IPS-NIHi7 (cell line): ENCODE measurements at regions not wholly inside any gene's neighbourhood (a gene's known extent, or its start where the extent isn't known, plus 50 kb on each side); places are given as distances from the start of the nearest gene placed in this dataset.
A peak's percentile ranks its signal among the peaks of the same experiment; 100 is the strongest.
"Not testable (repeated sequence)": the region's sequence is repeated elsewhere in the genome, so short reads cannot be mapped to it uniquely, and the experiment has no call there.

Experiments used
- DNase-seq: peaks from one replicate; pipeline ENCODE4 v3.0.0; 2012; ENCODE audit warnings: mixed read lengths; ENCODE audit errors: extremely low spot score

DNA sequence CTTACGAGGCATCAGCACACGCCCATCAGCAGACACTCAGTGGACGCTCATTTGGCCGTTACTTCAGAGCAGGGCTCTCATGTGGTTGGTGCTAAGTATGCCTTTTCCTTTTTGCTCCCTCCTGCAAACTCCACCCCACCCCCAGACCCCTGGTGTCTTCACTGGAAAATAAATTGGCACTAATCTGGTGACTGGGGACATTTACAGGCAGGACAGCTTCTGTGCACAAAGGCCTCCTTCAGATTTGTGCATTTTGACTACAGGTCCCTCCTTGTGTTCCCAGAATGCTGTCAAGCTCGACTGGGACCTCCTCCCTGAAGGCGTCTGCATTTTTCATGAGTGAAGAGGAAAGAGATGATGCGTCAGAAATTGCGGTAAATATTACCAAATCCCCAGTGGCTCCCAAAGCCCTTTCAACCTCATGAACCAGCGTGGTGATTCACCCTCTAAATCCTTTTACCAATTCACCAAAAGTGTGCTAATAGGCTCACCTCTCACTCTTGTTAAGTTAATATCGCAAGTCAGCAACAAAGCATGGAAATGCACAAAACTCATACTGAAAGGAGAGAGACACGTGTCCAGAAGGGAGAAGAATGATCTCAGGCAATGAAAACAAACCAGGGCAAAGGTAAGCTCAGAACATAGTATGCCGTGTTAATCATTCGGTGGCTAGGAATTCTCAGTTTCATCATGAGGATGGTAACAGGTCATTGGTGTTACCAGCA is 119.0 kb downstream of the NKX6-1 start:
- no peak for DNase-seq

DNA sequence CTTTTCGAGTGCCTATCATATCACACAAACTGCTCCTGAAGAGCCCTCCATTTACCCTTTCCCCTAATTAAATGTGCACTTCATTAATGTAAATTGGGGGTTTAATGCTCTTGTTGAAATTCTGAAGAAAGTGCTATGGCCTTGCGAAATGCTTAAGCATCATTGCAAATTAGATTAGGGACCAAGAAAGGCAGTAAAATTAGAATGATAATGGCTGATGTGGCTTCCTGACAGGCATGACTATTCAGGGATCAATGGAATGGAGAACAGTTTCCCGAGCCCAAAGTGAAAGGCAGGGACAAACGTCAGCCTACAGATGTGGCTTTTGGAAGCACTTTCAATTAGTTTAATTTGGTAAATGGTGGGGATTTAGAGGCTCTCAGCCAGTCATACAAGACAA is 120.1 kb downstream of the NKX6-1 start:
- DNase-seq: peak; percentile 53

DNA sequence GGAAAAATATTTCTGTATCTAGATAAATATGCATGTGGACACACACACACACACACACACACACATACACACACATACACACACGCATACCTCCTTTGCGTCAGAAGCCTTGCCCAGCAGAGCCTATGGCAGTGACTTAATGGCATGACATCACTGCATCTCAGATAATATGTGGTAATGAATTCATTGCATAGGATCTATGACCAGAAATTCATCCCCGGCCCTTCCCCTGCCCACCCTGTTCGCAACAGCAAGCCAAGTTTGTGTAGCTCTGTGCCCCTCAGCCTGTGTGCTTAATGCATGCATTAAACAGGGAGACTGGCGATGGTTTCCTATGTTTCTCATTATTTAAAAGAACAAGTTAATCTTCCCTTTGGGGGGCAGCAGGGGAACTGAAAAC is 120.7 kb downstream of the NKX6-1 start:
- no peak for DNase-seq

GRCh38 chr4:84366907-84367306 is 132.2 kb downstream of the NKX6-1 start:
- DNase-seq: no peak

GRCh38 chr4:84366161-84366560 is 132.9 kb downstream of the NKX6-1 start:
- no peak for DNase-seq

GRCh38 chr4:84362896-84363655 is 136.0 kb downstream of the NKX6-1 start:
- no peak for DNase-seq

GRCh38 chr4:84342161-84342560 is 156.9 kb downstream of the NKX6-1 start:
- no peak for DNase-seq

- DNase-seq: no peak
Measured at GRCh38 chr4:84341559-84341958, 157.5 kb downstream of the NKX6-1 start.

- DNase-seq: no peak
Measured at GRCh38 chr4:84338367-84338766, 160.7 kb downstream of the NKX6-1 start.

DNA sequence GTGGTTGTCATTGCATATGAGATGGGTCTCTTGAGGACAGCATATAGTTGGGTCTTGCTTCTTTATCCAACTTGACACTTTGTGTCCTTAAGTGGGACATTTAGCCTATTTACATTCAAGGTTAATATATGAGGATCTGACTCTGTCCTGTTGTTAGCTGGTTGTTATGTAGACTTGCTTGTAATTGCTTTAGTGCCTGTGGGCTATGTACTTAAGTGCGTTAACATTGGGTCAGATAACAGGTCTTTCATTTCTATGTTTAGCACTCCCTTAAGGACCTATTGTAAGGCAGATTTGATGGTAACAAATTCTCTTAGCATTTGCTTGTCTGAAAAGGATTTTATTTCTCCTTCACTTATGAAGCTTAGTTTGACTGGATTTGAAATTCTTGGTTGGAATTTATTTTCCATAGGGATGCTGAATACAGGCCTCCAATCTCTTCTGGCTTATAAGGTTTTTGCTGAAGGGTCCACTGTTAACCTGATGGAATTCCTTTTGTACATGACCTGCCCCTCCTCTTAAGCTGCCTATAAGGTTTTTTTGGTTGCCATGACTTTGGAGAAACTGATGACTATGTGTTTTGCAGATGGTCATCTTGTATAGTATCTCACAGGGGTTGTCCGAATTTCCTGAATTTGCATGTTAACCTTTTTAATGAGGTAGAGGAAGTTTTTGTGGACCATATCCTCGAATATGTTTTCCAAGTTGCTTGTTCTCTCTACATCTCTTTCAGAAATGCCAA is 162.0 kb downstream of the NKX6-1 start:
- DNase-seq: no peak

GRCh38 chr4:84327526-84327925 is 171.6 kb downstream of the NKX6-1 start:
- DNase-seq: no peak

DNA sequence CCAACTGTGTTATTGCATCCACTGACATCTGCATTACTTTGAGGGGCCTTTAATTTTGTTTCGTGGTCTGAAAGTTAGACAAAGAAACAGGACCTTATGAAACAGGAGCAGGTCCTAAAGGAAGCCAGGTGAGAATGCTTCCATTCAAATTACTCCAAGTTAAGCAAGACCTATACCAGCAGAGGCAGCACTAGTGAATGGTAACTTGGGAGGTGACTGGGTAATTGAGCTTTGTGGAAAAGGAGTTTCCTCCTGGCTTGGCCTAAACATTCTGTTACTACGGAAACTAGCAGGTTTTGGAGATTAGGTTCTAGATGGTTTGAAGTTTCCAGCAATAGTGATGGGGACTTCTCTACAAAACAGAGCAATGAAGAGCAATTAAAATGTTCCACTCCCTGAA is 173.5 kb downstream of the NKX6-1 start:
- DNase-seq: no peak

DNA sequence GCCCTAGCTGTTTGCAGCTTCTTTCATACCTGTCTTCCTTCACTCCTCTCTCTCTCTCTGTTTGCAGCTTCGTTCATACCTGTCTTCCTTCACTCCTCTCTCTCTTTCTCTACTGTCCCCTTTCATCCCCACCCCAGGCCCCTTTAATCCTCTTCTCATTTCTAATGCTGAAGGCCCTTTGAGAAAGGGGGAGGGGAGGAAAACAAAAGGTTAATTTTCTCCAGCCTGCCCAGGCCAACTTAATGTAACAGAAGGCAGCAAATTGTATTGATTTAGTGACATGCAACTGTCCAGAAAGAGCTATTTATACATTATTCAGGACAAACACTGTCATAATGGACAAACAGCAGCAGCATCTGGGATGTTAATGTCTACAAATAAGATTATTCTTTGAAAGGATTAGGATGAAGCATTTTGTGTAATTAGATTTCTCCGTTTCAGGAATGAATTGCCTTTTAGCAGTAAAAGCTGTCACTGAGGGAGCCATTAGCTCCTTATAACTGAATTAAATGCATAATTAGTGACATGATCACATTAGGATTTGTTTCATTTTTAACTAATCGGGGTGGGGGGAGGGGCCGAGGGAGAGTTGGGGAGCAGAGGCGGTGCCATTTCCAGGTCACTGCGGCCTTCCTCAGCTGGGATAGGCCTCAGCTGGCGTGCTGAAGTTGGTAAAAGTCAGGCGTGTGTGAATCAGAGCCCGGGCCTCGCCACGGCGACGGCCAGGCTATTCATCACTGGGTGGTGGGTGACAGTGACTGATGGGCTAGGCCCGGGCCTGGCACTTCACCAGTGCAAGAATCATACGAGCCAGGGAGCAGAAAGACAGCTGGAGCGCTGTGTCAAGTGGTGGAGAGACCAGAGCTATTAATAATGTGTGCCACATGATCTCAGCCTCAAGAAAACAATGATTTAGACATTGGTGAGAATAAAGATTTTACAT is 174.5 kb downstream of the NKX6-1 start:
- DNase-seq: no peak

- DNase-seq: no peak
Measured at GRCh38 chr4:84319124-84319523, 180.0 kb downstream of the NKX6-1 start.

- DNase-seq: no peak
Measured at GRCh38 chr4:84317513-84317912, 181.6 kb downstream of the NKX6-1 start.

DNA sequence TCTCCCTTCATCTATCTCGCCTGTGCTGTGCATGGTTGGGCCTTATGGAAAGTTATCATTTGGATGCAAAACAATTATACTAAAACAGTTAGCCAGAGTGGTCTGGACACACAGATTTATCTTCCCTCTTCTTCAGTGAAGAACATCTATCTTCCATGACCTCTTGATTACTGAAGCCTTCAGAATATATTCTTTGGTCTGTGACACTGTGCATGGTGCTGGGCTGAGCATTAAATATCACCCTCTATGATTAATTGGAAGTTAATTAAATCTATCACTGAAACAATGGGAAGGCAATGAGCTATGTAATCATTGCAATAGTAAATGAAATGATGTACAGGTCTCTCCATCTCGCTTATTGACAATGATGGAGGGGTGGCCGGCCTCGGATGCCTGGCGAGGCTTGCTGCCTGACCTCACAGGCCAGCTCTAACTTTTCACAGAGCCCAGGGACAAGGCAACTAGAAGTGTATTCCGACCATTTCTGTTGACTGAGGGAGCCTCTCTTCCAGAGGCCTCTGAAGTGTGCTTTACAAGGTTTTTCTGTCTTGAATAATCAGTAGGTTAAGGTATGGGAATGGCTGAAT is 186.6 kb downstream of the NKX6-1 start:
- DNase-seq: no peak

DNA sequence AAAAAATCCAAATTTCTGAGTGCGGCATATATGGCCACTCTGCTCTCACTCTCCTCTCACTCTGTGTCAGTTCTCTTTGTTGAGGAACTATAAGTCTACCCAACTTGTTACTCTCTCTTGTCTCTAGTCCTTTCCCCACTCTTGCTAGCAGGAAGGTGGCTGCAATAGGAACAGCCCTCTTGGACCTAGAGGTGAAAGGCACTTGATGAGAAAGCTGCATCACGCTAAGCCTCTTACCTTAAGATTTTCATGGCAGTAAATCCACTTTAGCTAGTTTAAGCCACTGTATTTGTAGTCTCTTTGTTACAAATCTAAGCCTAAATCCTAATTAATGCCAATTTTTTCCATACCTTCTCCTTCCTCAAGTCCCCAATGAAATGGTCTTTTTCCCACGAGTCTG is 189.9 kb downstream of the NKX6-1 start:
- DNase-seq: no peak

GRCh38 chr4:84298719-84299254 is 200.3 kb downstream of the NKX6-1 start:
- not testable (repeated sequence) for DNase-seq

GRCh38 chr4:84298023-84298718 is 200.9 kb downstream of the NKX6-1 start:
- DNase-seq: no peak

- no peak for DNase-seq
Measured at GRCh38 chr4:84291969-84292368, 207.1 kb downstream of the NKX6-1 start.
